ENCODE measurements at regions not wholly inside any gene's neighbourhood (a gene's known extent, or its start where the extent isn't known, plus 50 kb on each side); places are given as distances from the start of the nearest gene placed in this dataset.

DNA sequence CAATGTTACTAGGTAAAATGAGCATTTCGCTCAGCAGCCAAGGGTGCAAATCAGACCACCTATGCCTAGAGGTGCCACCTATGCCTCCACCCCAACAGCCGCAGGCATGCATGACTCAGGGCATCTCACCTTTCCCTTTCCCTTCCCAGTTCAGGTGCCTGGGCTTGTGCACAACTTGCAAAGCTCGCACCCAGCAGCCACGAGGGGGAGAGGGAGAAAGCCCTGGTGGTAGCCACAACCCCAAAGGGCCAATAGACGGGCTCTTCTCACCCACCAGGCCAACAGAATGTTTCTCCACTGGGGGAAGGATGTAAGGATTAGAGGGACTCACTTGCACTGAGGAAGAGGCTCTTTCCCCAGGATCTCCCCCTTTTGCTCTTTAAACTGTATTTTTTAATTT is 462.3 kb upstream of the PCDH15 start:
- TF ChIP-seq POLR2AphosphoS5 (IDR thresholded peaks at IDR 0.05; ENCODE audit: low read depth, low read length) (no peak), EP300 (IDR thresholded peaks at IDR 0.05; ENCODE audit: borderline replicate concordance in 1 of 2, low read depth in 2 of 2, low read length in 2 of 2) (no peak), SRF (IDR thresholded peaks at IDR 0.05; ENCODE audit: low read depth, low read length) (no peak)
- TF ChIP-seq, protein P1, sequence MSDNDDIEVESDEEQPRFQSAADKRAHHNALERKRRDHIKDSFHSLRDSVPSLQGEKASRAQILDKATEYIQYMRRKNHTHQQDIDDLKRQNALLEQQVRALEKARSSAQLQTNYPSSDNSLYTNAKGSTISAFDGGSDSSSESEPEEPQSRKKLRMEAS (IDR thresholded peaks at IDR 0.05), result no peak
- TF ChIP-seq, protein P2, sequence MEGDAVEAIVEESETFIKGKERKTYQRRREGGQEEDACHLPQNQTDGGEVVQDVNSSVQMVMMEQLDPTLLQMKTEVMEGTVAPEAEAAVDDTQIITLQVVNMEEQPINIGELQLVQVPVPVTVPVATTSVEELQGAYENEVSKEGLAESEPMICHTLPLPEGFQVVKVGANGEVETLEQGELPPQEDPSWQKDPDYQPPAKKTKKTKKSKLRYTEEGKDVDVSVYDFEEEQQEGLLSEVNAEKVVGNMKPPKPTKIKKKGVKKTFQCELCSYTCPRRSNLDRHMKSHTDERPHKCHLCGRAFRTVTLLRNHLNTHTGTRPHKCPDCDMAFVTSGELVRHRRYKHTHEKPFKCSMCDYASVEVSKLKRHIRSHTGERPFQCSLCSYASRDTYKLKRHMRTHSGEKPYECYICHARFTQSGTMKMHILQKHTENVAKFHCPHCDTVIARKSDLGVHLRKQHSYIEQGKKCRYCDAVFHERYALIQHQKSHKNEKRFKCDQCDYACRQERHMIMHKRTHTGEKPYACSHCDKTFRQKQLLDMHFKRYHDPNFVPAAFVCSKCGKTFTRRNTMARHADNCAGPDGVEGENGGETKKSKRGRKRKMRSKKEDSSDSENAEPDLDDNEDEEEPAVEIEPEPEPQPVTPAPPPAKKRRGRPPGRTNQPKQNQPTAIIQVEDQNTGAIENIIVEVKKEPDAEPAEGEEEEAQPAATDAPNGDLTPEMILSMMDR (IDR thresholded peaks at IDR 0.05; ENCODE audit: control extremely low read depth in 1 of 3, insufficient read depth in 1 of 3, low read depth in 1 of 3, low read length in 3 of 3), result no peak

Measured in H1 (cell line).